HG03066 (cell line): ENCODE measurements at regions not wholly inside any gene's neighbourhood (a gene's known extent, or its start where the extent isn't known, plus 50 kb on each side); places are given as distances from the start of the nearest gene placed in this dataset.

ENCODE experiments used
- ATAC-seq: cut with Tn5 transposase; IDR thresholded peaks from one replicate; pipeline ENCODE4 v1.9.1; 2021; ENCODE audit warnings: low read depth; ENCODE audit not compliant: unreplicated experiment

DNA sequence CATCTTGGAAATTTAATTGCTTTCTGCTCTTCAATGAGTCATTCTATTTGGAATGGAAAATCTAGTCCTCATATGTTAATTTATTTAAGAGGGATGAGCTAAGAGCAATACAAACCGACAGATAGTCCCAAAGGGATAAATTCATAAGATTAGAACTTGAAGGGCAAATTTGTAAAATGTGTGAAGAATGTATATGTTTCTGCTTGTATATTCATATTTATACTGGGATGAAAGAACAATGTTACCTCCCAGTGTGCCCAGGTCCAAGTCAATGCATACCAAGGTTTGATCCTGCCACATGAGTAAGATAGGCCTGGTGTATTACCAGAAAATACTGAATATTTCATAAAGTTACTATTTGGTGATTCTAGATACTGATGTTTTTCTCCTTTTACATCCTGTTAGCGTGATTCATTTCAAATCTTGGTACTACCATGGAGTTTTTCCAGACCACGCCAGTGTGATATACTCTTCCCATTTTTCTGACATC is 255.6 kb upstream of the SEMA6D start:
- ATAC-seq = no peak

- no peak for ATAC-seq
Measured at GRCh38 chr15:47466357-47466756, 250.9 kb upstream of the SEMA6D start.

GRCh38 chr15:47470983-47471382 is 246.3 kb upstream of the SEMA6D start:
- no peak for ATAC-seq

GRCh38 chr15:47473106-47473725 is 244.1 kb upstream of the SEMA6D start:
- no peak for ATAC-seq

- ATAC-seq = no peak
Measured at GRCh38 chr15:47473832-47474231, 243.5 kb upstream of the SEMA6D start.

- ATAC-seq = no peak
Measured at GRCh38 chr15:47475336-47475735, 242.0 kb upstream of the SEMA6D start.

DNA sequence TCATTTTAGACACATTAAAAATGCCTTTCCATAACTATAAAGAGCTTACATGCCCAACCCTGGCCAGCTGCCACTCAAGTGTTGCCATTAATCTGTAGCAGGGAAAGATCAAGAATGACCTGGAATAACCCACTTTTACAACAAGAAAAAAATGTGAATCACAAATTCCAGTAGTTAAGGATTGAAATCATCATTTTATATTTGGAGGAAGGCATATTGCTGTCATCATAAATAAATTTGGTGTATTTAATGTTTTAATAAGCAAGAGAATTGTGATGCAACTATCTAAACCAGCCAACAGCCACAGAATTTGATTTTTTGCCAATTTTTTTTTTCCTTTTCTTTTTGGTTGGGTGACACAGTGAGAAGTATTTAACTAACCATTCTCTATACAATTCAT is 240.0 kb upstream of the SEMA6D start:
- ATAC-seq = no peak

- no peak for ATAC-seq
Measured at GRCh38 chr15:47484059-47484458, 233.2 kb upstream of the SEMA6D start.

DNA sequence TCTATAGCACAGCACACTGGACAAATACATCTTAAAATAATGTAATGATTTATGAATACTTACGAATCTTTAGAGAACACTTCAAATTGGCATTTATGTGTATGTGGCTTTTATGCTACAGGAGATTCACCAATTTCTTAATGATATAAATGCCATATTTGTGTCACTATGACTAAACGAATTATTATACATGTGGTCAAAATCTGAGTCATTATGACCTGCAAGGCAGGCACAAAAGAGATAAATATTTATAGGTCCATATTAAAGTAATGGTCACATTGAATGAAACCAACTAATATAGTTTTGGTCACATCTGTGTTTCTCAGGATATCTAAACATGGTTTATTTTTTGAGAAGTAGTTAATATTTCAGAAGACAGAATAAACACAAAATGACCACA is 232.3 kb upstream of the SEMA6D start:
- ATAC-seq = no peak

DNA sequence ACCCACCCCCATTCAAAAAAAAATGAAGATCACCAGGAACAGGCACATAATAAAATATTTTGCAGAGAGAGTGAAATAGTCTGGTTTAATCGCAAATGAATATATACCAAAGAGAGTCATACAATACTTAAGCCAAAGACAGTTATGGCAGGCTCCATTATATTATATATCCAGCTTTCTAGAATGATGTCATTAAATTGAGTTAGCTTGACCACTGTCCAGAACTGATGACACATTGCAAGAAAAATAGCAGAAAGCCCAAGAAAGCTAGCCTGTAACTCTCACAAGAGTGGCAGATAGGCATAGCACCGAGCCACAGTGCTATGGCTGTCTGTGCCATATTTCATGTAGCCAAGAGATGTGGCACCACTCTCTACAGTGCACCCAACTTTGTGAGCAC is 231.9 kb upstream of the SEMA6D start:
- no peak for ATAC-seq

DNA sequence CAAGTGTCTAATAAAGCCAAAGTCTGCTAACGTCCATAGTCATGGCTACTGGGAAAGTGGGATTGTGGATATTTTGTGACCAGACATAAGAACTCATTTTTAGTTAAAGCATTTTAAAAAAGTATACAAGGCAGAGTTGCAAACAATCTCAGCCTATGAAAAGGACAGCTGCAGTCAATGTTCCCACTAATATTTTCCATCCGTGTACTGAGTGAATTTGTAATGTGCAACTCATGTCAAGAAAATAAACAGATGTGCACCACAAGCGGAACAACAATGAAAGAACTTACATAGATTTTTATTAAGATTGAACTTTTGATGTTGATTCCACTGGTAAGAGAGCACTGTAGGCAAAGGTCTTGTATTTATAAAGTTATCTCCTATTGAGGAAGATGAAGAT is 231.3 kb upstream of the SEMA6D start:
- ATAC-seq = no peak

- ATAC-seq = no peak
Measured at GRCh38 chr15:47492195-47492594, 225.1 kb upstream of the SEMA6D start.

DNA sequence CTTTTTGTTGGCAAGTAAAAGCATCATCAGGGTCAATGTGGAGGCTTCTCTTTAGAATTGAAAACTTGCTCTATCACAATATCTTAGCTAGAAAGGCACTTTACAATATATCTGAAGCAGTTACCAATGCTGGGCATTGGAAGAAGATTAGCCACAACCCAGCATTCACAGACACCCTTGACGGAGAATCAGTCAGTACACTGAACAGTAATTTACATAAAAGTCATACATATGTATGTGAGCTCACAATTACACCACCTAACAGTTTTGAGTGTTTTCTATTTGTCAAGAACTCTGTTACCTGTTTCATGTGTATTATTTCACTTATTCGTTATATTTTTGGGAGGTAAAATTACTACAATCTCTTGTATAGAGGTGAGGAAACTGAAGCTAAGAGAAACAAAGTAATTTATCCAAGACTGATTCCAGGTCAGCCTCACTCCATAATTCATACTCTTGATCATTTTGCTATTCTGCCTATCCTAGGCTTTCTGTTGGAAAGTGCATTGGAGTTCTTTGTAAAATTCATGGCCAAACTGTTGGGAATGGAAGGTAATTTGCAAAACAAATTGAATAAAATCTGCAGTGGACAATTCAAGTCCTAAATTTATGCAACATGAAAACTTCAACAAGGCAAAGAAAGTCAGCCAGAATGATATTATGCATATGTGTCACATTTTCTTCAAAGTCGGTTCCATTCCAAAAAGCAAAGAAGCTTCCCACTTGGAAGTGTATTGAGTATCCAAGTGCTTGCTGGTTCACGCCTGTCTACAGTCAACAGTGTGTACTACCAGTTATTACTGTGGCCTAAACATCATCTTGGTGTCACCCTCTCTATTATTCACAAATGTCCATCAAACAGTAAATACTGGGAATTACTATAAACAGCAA is 223.7 kb upstream of the SEMA6D start:
- no peak for ATAC-seq

DNA sequence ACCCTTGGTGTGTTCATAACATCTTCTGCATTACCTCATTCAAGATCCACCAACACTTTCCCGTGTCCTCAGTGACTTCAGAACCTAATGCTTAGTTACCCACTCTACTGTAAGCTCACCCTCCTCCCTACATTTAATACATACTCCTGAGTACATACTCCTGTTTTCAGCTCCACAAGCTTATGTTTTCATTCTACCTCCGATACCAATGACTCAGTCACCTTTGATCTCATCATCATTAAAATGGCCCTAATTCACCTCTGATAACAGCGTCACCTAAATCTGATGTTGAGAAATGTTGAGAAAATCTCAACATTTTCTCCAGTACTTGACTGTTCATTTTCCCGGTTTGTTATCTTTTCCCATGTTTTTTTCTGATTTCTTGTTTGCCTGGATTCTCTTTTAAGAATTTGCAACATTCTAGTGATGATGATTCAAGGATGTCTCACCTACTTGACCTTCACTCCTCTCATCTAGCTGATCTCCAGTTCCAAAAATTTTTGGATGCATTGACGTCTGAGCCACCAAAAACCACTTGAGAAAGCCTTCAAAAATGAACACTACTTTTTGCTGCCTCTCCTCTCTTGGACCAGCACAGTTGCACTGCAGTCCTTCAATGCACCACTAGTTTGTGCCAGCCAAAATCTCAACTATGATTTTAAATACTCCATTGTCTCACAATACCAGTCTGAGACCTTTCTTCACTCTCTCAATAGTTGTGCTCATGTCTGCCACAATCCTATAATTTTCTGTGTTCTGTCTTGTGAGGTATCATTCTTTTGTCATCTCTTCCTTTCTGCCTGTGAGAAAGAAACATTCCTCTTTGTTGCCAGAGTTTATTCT is 220.7 kb upstream of the SEMA6D start:
- ATAC-seq = no peak

GRCh38 chr15:47500842-47501241 is 216.5 kb upstream of the SEMA6D start:
- ATAC-seq = no peak

DNA sequence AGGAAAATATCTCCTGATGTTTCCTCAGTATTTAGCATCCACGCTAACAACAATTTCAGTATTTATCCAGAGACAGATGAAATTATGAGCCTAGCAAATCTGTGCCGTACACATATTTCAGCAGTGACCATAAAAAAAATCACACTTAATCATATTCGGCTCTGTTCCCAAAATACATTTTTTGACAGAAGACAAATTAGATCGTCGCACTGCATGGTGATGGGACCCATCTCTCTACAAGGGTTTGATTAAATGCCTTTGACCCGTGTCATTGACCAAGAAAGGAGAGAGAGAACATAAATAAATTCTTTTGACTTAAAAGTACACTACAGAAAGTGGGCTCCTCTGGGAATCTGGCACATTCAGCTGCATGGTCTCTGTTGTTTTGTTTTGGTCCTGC is 215.3 kb upstream of the SEMA6D start:
- no peak for ATAC-seq

GRCh38 chr15:47503876-47504275 is 213.4 kb upstream of the SEMA6D start:
- ATAC-seq = no peak

DNA sequence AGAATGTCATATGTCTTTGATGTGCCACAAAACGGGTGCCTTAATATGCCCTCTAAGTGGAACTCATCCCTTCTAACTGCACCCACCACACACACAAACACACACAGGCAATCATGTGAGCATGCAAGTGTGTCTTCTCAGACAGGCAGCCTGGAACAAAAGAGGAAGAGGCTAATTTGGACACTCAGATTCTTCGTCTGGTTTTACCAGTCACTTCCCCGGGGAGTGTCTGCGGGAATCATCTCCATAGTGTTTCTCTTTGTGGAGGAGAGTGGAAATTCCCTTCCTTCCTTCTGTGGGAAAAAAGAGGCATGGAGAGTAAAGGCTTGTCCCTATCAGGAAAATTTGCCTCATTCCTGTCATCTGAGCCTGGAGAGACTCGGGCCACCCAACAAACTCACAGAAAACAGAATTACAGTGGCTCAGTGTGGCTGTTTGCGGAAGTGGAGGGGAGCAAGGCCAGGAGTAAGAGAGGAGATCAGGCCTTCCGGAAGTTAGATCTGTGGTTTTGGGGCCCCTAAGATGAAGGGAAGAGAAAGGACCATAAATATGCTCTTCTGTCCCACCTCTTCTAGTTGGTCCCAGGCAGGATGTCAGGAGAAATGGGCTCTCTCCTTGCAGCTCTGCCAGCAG is 212.6 kb upstream of the SEMA6D start:
- no peak for ATAC-seq

GRCh38 chr15:47505712-47506328 is 211.5 kb upstream of the SEMA6D start:
- ATAC-seq = no peak
